Transverse colon (tissue), 3 donors: ENCODE measurements at regions not wholly inside any gene's neighbourhood (a gene's known extent, or its start where the extent isn't known, plus 50 kb on each side); places are given as distances from the start of the nearest gene placed in this dataset.

ENCODE experiments used
- CTCF ChIP-seq, 5 experiments: fragments of 200-600 bp in 3 of 5; fragments of 450-650 bp in 2 of 5; sonication (generic) in 3 of 5; IDR thresholded peaks; 1 replicate in 2 of 5; 2 replicates in 3 of 5; pipeline ENCODE4 v1.5.1; 2016 to 2017; ENCODE audit warnings: antibody characterized with exemption in 5 of 5, inconsistent platforms in 3 of 5, mild to moderate bottlenecking in 2 of 5, moderate library complexity in 1 of 5
- POLR2A ChIP-seq: fragments of 450-650 bp; IDR thresholded peaks from one replicate; pipeline ENCODE4 v1.6.1; 2016; ENCODE audit warnings: antibody characterized with exemption, mild to moderate bottlenecking, moderate library complexity

- TF ChIP-seq POLR2A (no peak), CTCF (IDR thresholded peaks at IDR 0.05) (no peak)
Measured at GRCh38 chr7:135859538-135859937, 110.9 kb upstream of the FAM180A start.
